GM19468 (cell line): ENCODE measurements at regions not wholly inside any gene's neighbourhood (a gene's known extent, or its start where the extent isn't known, plus 50 kb on each side); places are given as distances from the start of the nearest gene placed in this dataset.
"Not testable (repeated sequence)": the region's sequence is repeated elsewhere in the genome, so short reads cannot be mapped to it uniquely, and the experiment has no call there.

Experiments used
- ATAC-seq: cut with Tn5 transposase; IDR thresholded peaks from one replicate; pipeline ENCODE4 v1.9.1; 2021; ENCODE audit warnings: mild to moderate bottlenecking, moderate library complexity, moderate number of reproducible peaks; ENCODE audit not compliant: unreplicated experiment; ENCODE audit errors: extremely low read depth

DNA sequence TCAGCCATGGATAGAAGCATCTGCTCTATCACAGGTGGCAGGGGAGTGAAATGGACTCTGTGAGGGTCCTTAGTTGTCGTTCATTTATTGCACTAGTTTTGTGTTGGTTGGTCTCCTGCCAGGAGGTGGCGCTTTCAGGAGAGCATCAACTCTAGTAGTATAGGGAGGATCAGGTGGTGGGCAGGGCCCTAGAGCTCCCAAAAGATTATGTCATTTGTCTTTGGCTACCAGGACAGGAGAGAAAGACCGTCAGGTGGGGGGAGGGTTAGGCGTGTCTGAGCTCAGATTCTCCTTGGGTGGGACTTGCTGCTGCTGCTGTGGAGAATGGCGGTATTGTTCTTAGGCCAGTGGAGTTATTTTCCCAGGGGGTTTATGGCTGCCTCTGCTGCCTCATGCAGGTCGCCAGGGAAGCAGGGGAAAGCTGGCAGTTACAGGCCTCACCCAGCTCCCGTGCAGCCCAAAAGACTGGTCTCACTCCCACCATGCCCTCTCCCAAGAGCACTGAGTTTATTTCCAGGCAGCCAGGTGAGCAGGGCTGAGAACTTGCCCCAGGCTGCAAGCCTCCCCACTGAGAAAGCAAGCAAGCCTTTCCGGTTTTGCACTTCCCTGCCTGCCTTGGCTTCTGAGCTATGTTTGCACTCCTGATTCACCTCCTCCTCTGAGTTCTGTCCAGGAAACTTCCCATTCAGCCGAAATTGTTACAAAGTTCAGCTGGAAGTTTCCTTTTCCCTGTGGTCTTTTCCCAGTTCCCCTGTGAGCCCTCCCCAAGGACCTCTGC lies 317.3 kb downstream of the TAF11L14 start:
- ATAC-seq = no peak

GRCh38 chr5:17952231-17952630 lies 318.0 kb downstream of the TAF11L14 start:
- ATAC-seq = no peak

GRCh38 chr5:17964067-17964466 lies 329.8 kb downstream of the TAF11L14 start:
- no peak for ATAC-seq

- no peak for ATAC-seq
Observed at GRCh38 chr5:17966640-17967402, 332.6 kb downstream of the TAF11L14 start.

GRCh38 chr5:17976404-17976803 lies 342.1 kb downstream of the TAF11L14 start:
- ATAC-seq = no peak

GRCh38 chr5:17978954-17979353 lies 344.7 kb downstream of the TAF11L14 start:
- ATAC-seq = no peak

DNA sequence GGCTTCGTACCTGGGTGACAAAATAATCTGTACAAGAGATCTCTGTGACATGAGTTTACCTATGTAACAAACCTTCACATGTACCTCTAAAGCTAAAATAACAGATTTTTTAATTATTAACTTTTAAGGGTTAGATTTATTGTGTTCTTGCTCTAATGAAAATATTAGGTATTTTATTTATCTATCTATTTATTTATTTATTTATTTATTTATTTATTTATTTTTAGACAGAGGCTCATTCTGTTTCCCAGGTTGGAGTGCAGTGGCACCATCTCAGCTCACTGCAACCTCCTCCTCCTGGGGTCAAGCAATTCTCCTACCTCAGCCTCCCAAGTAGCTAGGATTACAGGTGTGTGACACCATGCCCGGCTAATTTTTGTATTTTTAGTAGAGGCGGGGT lies 348.4 kb downstream of the TAF11L14 start:
- ATAC-seq = not testable (repeated sequence)

DNA sequence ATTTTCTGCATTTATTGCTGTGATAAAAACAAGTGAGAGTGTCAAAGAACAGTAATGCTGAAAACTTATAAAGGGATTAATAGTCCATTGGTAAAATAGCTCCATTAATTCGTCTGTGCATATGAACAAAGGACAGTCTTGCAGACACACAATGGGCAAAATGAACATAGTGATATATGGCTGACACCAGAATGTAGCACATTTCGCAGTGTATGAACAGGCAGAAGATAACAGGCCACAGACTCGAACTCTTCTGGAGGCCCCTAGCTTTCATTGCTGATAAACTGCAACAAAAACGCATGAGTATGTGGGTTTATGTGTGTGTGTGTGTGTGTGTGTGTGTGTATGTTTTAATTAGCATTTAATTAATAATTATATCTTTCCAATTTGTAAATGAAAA lies 354.8 kb downstream of the TAF11L14 start:
- ATAC-seq = no peak

GRCh38 chr5:17989567-17990563 lies 355.6 kb downstream of the TAF11L14 start:
- no peak for ATAC-seq

GRCh38 chr5:17991775-17992174 lies 357.5 kb downstream of the TAF11L14 start:
- ATAC-seq = no peak

- ATAC-seq = no peak
Observed at GRCh38 chr5:17992291-17992690, 358.0 kb downstream of the TAF11L14 start.

- ATAC-seq = no peak
Observed at GRCh38 chr5:17995997-17996396, 361.7 kb downstream of the TAF11L14 start.

GRCh38 chr5:17999858-18000257 lies 365.6 kb downstream of the TAF11L14 start:
- ATAC-seq = no peak

DNA sequence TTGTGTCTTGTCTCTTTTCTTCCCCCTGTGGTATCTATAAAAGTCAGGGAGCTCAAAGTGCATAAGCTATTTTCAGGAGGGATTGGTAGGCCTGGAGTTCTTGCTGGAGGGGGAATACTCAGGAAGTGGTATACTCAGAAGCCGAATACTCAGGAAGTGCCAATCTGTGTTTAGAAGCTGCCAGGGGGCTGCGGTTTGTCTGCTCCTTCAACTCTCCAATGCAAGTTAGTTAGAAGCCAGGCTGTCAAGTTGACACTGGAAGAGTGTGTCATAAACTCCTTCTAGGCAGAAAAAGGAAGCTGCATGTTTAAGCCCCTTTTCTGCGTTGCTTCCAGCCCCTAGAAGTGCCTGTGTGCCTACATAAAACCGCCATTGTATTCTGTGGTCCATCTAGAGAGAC lies 366.5 kb downstream of the TAF11L14 start:
- ATAC-seq = no peak

GRCh38 chr5:18003312-18003711 lies 369.1 kb downstream of the TAF11L14 start:
- ATAC-seq = no peak

DNA sequence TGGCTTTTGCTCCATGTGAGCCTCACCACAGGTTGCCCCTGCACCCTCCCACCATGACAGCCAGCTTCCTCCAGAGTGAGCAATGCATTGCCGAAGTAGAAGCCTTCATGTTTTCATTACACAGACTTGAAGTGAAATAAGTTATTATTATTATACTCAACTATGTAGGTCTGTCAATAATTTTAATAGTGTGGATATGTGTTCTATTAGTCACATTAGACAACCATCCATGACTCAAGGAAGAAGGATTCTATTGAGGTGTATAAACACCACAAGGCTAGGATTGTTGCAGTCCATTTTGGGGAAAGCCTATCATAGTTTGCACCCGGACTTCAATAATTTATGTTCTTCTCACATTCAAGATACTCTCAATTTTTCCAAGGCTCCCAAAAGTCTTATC lies 369.5 kb downstream of the TAF11L14 start:
- no peak for ATAC-seq

DNA sequence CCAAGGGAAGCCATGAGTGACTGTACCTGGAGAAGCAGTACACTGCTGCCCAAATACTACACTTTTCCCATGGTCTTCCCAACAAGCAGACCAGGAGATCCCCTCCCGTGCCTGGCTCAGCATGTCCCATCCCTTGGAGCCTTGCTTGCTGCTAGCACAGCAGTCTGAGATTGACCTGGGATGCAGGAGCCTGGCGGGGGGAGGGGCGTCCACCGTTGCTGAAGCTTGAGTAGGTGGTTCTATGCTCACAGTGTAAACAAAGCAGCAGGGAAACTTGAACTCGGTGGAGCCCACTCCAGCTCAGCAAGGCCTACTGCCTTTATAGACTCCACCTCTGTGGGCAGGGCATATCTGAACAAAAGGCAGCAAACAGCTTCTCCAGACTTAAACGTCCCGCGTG lies 372.0 kb downstream of the TAF11L14 start:
- ATAC-seq = not testable (repeated sequence)

DNA sequence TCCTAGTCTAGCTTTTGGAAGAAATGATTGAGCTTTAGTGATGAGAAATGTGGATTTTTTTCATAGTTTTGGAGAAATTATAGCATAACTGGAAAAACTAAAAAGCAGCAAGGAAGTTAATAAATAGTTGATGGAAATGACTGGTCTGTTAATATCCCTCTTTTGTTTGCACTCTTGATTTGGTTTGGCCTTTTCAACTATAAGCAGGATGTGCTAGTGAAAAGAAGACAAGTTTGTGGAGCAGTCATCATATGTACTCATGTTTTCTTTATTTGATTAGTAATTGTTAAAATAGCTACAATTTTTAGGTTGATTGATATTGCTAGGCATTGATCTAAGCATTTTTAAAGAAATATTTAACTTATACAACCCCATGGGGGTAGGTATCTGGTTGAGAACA lies 374.7 kb downstream of the TAF11L14 start:
- ATAC-seq = no peak

GRCh38 chr5:18010053-18010452 lies 375.8 kb downstream of the TAF11L14 start:
- no peak for ATAC-seq

DNA sequence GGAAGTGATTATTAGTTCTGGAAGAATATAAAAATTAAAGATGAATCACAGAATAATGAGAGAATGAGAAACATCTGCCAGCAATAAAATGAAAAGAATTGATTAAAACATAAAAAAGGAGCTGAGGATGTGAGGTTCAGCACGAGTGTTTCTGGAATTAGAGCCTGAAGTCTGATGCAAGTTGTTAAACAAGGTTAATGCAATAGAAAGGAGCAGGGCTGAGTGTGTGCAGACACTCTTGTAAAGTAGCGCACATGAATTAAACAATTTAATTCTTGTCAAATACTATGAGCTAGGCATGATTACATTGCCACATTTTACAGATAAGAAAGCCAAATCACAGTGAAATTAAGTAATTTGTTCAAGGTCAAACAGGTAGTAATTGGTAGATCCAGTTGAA lies 384.2 kb downstream of the TAF11L14 start:
- ATAC-seq = no peak
